ENCODE measurements at regions not wholly inside any gene's neighbourhood (a gene's known extent, or its start where the extent isn't known, plus 50 kb on each side); places are given as distances from the start of the nearest gene placed in this dataset.

GRCh38 chr6:26224940-26225847 is 138.0 kb downstream of the HFE start:
- TF ChIP-seq CTCF (IDR thresholded peaks at IDR 0.05) (no peak), MAFK (IDR thresholded peaks at IDR 0.05; ENCODE audit: partially characterized antibody) (no peak), EP300 (IDR thresholded peaks at IDR 0.05) (no peak), MAZ (IDR thresholded peaks at IDR 0.05; ENCODE audit: borderline replicate concordance, low read depth, low read length) (no peak), FOSL2 (IDR thresholded peaks at IDR 0.05) (no peak), FOSL2 (CRISPR knock-in tag; IDR thresholded peaks at IDR 0.05) (no peak), POLR2A (IDR thresholded peaks at IDR 0.05; ENCODE audit: low read length) (no peak), JUN (IDR thresholded peaks at IDR 0.05) (no peak), SREBF2 (IDR thresholded peaks at IDR 0.05) (no peak), MAX (IDR thresholded peaks at IDR 0.05) (no peak), ZSCAN20 (CRISPR knock-in tag; IDR thresholded peaks at IDR 0.05) (no peak), REST (IDR thresholded peaks at IDR 0.05) (no peak), TP53 (CRISPR knock-in tag; IDR thresholded peaks at IDR 0.05) (no peak), CEBPB (IDR thresholded peaks at IDR 0.05) (no peak)

Data from A549 (cell line).